ENCODE measurements at regions not wholly inside any gene's neighbourhood (a gene's known extent, or its start where the extent isn't known, plus 50 kb on each side); places are given as distances from the start of the nearest gene placed in this dataset.
"Not testable (repeated sequence)": the region's sequence is repeated elsewhere in the genome, so short reads cannot be mapped to it uniquely, and the experiment has no call there.

GRCh38 chr1:178651742-178652141 is 73.3 kb upstream of the RALGPS2 start:
- H3K4me3 ChIP-seq (ENCODE audit: low read depth, low read length), result no peak overlapping the region
- peak; percentile 33 for DNase-seq (ENCODE audit: low read depth)

GRCh38 chr1:178652506-178653490 is 72.2 kb upstream of the RALGPS2 start:
- no peak for DNase-seq (ENCODE audit: low read depth)
- no peak for TF ChIP-seq CTCF (IDR thresholded peaks at IDR 0.05; ENCODE audit: insufficient read depth, low read length)
- no peak overlapping the region for H3K4me3 ChIP-seq (ENCODE audit: low read depth, low read length)

More at GRCh38 chr1:178651742-178652141, 73.3 kb upstream of the RALGPS2 start:
- no peak for TF ChIP-seq CTCF (IDR thresholded peaks at IDR 0.05; ENCODE audit: insufficient read depth, low read length)

GRCh38 chr1:178659789-178660208 is 65.2 kb upstream of the RALGPS2 start:
- no peak overlapping the region for H3K4me3 ChIP-seq (ENCODE audit: low read depth, low read length)
- TF ChIP-seq CTCF (IDR thresholded peaks at IDR 0.05; ENCODE audit: insufficient read depth, low read length), result no peak
- DNase-seq (ENCODE audit: low read depth), result no peak

- DNase-seq (ENCODE audit: low read depth), result no peak
- no peak overlapping the region for H3K4me3 ChIP-seq (ENCODE audit: low read depth, low read length)
- no peak for TF ChIP-seq CTCF (IDR thresholded peaks at IDR 0.05; ENCODE audit: insufficient read depth, low read length)
Measured at GRCh38 chr1:178660461-178660860, 64.6 kb upstream of the RALGPS2 start.

GRCh38 chr1:178664278-178664677 is 60.8 kb upstream of the RALGPS2 start:
- no peak overlapping the region for H3K4me3 ChIP-seq (ENCODE audit: low read depth, low read length)
- no peak for DNase-seq (ENCODE audit: low read depth)
- no peak for TF ChIP-seq CTCF (IDR thresholded peaks at IDR 0.05; ENCODE audit: insufficient read depth, low read length)

- H3K4me3 ChIP-seq (ENCODE audit: low read depth, low read length), result no peak overlapping the region
- no peak for TF ChIP-seq CTCF (IDR thresholded peaks at IDR 0.05; ENCODE audit: insufficient read depth, low read length)
- no peak for DNase-seq (ENCODE audit: low read depth)
Measured at GRCh38 chr1:178665579-178665978, 59.5 kb upstream of the RALGPS2 start.

GRCh38 chr1:178666891-178667290 is 58.2 kb upstream of the RALGPS2 start:
- not testable (repeated sequence) for H3K4me3 ChIP-seq (ENCODE audit: low read depth, low read length); DNase-seq (ENCODE audit: low read depth)
